ENCODE measurements at regions not wholly inside any gene's neighbourhood (a gene's known extent, or its start where the extent isn't known, plus 50 kb on each side); places are given as distances from the start of the nearest gene placed in this dataset.

DNA sequence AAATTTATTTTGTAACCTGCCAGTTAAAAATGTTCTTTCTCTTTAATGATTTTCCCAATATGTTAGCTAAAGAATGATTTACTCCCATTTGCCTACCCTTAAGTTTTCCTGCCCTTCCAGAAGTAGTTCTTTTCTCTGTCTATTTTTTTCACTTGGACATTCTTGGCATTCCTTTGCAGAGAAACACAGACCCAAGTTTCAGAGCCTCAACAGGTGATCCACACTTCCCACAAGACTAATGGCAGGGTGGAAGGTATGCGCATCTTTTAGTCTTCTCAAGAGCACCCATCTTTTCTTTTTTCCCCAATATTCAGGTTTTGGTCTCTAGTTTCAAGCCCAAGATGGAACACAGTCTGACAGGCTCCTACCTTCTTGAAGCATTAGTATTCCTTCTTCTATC, 420.7 kb downstream of the ADAMTS20 start:
- TF ChIP-seq, protein P1, sequence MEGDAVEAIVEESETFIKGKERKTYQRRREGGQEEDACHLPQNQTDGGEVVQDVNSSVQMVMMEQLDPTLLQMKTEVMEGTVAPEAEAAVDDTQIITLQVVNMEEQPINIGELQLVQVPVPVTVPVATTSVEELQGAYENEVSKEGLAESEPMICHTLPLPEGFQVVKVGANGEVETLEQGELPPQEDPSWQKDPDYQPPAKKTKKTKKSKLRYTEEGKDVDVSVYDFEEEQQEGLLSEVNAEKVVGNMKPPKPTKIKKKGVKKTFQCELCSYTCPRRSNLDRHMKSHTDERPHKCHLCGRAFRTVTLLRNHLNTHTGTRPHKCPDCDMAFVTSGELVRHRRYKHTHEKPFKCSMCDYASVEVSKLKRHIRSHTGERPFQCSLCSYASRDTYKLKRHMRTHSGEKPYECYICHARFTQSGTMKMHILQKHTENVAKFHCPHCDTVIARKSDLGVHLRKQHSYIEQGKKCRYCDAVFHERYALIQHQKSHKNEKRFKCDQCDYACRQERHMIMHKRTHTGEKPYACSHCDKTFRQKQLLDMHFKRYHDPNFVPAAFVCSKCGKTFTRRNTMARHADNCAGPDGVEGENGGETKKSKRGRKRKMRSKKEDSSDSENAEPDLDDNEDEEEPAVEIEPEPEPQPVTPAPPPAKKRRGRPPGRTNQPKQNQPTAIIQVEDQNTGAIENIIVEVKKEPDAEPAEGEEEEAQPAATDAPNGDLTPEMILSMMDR (conservative IDR thresholded peaks at IDR 0.05; ENCODE audit: low read depth, low read length) = no peak
- TF ChIP-seq EZH2 (IDR thresholded peaks at IDR 0.05; ENCODE audit: low read length, unreplicated experiment) = no peak

Data from PC-3 (cell line).